Activated gamma-delta T cell treated with anti-CD3 and anti-CD28 coated beads, Interleukin-2, amount 50 U/mL, for 16 hours (primary cell): ENCODE measurements at regions not wholly inside any gene's neighbourhood (a gene's known extent, or its start where the extent isn't known, plus 50 kb on each side); places are given as distances from the start of the nearest gene placed in this dataset.
"Not testable (repeated sequence)": the region's sequence is repeated elsewhere in the genome, so short reads cannot be mapped to it uniquely, and the experiment has no call there.

ENCODE experiments used
- DNase-seq: peaks from one replicate; pipeline ENCODE4 v3.0.0-alpha.2; 2020; ENCODE audit warnings: low read depth

DNA sequence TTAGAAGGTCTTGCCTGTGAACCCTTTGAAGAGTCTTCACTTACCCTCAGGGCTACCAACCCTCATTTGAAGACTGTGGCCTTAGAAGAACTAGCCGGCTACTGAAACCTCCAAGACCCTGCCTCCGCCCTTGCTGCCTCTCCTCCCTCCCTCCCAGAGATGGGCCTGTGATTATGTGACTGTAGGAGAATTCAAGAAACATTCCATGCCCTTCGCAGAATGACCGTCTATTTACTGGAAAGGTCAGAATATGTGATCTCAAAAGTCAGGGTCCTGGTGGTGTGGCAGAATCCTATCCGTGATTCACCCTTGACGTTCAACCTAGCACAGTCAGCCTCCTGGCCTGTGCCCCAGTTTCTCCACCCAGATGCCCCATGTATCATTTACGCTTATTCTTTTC lies 109.6 kb downstream of the CTNND1 start:
- no peak for DNase-seq

DNA sequence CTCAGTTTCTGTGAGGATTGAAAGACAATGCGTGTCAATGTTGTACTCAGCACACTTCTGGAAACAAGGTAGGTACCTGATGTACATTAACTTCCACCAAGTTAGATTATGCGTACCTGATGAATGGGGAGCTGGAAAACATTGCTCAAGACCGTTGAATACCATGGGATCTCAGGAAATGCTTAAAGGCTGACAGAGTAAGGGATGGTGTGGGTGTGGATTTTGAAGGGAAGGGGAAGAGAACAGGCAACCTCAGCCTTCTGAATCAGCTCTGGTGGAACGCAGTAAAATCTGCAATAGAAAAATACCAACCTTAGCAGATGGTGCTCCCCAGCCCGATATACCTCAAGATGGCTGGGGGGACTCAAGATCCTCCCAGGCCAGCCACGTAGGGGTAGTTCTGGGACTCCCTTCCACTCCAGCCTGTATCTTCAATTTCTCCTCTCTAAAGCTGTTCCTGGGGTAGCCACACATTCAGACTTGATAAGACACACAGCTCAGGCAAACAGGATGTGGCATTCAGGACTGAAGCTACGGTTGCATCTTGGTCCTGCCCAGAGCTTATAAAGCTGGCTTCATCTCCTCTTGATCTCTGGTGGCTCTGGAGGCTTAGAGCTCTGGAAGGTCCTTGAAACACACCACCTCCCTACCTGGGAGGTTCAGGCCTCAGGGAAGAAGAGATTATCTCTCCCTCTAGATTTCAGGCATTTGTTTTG lies 111.8 kb downstream of the CTNND1 start:
- no peak for DNase-seq

DNA sequence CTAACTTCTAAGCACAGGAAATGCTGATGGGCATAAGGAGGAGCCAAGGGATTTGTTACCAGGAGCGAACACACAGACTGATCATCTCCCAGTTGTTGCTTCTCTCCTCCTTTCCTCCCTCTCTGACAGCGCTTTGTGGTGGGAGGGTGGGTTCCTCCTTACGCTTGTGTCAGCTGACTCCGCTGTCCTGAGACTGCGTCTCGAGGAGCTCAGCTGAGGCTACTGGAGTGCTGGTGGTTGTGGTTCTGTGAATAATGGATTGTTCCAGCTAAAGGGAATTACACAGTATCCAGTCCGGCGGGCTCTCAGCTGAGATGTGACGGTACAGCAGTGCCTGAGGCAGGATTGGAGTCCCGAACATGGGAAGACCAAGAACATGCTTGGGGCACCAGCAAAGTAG lies 113.4 kb downstream of the CTNND1 start:
- DNase-seq: no peak

DNA sequence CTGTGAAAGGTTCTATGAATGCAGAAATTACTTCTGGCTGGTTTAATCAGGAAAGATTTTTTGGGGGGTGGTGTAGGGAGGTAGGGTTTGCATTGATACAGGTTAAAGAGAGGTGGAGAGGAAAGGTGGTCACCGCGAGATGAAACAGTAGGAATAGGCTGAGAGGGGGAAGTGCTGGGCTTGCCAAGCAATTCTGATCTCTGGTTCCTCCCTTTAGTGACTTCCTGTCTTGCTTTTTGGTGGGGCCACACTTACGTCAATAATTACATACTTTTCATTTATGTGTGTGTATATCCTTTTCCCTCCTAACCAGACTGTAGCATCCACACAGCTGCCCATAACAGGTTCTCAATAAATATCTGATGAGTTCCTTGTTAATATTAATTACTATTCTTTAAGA lies 120.0 kb downstream of the CTNND1 start:
- DNase-seq: no peak

DNA sequence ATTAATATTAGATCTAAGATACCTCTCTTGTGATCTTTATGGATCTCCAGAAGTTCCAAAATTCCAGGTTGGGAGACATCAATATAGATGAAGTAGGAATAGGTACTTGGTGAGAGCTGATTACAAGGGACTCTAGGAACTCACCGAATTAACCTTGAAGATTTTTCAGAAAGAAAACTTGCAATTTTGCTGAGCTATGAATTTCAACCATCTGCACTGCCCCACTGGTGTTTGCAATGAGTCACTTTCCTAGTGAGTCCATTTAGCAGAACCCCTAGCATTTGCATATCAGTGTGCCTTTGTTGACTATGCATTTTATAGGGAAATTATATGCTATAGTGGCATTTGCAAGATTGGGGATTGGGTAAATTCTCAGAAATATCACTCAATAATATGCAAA lies 122.0 kb downstream of the CTNND1 start:
- DNase-seq: no peak

DNA sequence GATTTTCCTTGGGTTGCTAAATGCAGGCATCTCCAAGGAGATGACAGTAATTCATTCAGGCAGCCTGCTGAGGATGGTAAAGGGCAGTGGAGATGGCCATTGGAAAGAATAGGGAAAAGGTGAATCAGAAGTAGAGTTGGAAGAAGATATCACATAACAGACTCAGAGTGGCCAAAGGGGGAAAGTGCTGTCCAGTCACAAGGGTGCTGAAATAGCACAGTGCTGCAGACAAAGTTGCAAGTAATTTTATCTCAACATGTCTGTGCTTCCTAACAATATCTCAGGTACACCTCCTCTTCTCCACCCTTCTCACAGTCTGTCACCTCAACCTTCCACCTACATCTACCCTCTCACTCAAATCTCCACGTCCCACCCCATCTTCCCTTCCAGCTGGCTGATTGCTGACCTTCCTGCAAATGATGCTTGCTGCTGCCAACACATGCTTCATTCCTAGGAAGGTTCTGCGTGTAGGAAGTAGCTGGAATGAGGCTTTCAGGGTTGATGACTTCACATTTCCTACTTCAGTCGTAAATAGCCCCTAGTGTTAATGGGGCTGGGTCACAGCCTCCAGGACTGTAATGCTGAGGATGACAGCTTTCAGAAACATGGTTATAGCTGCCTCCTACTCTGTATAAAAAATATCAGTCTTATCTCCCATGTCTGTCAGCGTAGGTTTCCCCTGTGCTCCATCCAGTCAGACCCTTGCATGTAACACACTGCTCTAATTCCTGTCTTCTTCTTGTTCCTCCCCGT lies 123.9 kb downstream of the CTNND1 start:
- no peak for DNase-seq

DNA sequence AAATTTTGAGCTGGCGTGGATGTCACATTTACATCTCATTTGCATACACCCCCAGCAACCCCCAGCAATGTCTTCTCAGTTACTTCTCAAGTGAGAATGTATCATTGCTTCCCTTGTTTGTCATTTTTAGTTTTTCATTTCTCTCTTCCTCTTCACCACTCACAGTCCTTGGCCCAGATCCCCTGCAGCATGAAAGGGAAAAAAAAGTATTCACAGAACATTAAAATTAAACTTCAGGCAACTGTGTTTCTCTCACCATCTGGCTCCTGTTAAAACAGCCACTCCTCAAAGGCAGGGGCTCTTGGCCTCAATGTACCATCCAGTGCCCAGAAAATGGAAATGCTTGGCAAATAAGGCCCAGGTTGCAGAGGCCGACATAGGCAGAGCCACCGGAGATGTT lies 126.8 kb downstream of the CTNND1 start:
- DNase-seq: no peak

DNA sequence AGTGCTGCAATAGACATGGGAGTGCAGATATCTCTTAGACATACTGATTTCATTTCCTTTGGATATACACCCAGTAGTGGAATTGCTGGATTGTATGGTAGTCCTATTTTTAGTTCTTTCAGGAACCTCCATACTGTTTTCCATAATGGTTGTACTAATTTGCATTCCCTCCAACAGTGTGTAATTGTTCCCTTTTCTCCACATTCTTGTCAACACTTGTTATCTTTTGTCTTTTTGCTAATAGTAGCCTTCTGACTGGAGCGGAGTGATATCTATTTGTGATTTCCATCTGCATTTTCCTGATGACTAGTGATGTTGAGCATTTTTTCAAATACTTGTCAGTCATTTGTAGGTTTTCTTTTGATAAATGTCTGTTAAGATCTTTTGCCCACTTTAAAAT lies 128.9 kb downstream of the CTNND1 start:
- no peak for DNase-seq

DNA sequence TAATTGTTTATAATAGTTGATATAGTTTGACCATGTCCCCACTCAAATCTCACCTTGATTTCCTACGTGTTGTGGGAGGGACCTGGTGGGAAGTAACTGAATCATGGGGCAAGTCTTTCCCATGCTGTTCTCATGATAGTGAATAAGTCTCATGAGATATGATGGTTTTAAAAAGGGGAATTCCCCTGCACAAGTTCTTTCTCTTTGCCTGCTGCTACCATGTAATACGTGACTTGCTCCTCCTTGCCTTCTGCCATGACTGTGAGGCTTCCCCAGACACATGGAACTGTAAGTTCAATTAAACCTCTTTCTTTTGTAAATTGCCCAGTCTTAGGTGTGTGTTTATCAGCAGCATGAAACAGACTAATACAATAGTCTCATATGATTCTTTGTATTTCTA lies 130.5 kb upstream of the OR9Q1 start:
- DNase-seq: not testable (repeated sequence)

DNA sequence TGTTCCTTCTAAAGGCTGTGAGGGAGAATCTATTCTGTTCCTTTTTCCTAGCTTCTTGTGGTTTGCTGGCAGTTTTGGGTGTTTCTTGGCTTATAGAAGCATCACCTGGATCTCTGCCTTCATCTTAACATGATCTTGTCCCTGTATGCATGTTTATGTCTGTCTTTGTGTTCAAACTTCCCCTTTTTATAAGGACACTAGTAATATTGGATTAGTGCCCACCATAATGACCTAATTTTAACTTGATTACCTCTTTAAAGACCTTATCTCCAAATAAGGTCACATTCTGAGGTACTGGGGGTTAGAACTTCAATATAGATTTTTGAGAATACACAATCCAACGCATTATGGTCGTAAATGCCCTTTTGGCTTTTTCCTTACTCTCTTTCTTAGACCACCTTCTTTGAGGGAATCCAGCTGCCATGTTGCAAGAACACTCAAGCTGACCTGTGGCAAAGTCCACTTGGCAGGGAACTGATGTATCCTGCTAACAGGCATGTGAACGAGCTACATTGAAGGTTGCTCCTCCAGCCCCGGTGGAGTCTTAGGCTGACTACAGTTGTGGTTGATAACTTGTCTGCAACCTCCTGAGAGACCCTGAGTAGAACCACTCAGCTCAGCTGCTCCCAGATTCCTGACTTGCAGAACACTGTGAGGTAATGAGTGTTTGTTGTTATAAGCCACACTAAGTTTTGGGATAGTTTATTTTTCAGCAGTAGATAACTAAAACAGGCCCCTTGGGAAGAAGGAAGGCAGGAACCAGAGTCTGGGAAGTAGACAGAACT lies 127.1 kb upstream of the OR9Q1 start:
- no peak for DNase-seq

DNA sequence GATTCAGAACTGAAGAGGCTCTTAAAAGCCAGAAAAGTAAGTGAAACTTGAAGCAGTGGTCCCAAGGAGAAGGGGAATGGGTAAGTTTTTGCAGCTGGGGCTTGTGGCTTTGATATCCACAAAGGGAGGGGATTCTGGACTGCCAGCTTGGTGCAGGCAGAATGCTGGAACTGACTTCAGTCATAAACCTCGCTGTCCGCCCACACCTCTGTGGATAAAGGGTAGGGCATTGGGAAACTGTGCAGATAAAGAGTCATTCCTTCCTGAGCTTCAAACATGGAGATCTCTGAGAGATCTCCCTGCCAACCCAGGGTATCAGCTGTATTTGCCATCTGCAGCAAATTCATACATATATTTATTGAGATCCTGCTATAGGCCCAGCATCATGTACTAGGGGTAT lies 124.3 kb upstream of the OR9Q1 start:
- DNase-seq: no peak

DNA sequence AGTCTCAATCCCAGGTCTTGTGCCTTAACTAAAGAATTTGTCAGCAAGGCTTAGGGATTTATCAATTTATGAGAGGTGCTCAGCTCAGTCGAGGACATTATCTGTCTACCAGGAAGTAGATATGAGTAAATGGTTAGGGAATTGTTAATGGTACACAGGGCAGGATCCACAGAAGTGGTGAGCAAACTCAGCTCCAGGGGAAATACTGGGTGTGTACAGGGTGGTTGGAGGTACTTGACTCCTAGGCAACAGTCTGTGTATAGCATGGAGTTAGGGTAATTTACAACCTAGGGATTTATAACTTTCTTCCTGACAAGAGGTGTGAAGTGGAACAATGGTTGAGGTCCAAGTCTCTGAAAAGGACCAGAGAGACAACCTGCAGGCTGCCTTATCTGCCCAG lies 123.4 kb upstream of the OR9Q1 start:
- no peak for DNase-seq

DNA sequence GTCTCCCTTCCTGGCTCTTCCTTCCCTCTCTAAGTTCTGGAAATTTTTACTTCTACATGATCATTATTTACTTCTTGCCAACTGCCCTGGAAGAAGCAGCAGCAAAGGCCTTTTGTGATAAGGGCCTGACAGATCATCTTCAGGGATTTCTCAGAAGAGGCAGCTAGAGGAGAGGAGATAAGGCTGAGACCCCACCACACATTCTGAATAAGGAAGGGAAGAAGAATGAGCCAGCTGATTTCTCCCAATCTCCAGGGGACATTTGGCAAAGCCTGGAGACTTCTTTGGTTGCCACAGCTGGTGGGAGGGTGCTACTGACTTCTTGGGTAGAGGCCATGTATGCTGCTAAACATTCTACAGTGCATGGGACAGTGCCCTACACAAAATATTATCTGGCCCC lies 122.4 kb upstream of the OR9Q1 start:
- DNase-seq: no peak

DNA sequence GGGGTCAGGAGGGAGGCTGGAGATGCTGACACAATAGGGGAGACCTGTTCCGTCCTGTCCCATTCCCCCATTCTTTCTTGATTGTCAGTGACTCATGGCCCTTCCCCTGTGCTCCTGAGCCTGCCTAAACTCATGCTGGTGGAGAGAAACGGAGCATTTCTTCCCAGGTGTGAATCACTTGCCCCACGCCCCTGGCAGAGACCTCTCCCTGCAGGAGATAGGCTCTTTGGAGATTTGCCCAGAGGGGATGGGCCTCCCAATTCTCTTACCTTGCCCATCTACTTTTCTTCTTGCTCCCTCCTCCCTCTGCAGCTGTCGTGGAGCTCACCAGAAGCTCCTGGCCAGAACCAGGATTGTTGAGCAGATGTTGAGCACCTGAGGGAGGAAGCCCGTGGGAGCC lies 121.9 kb upstream of the OR9Q1 start:
- no peak for DNase-seq

DNA sequence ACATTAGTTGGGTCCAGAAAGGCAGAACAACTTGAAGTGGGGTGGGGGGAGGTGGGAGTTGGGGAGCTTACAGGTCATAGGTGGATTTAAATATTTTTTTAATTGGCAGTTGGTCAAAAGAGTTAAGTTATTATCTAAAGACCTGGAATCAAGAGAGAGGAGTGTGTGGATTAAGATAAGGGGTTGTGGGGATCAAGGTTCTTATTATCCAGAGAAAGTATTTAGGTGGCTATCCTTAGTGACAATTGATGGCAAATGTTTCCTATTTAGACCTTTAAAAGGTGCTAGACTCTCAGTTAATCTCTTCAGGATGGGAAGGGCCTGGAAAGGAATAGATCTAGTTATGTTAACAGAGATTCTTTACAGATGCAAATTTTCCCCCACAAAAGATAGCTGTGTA lies 120.7 kb upstream of the OR9Q1 start:
- no peak for DNase-seq

DNA sequence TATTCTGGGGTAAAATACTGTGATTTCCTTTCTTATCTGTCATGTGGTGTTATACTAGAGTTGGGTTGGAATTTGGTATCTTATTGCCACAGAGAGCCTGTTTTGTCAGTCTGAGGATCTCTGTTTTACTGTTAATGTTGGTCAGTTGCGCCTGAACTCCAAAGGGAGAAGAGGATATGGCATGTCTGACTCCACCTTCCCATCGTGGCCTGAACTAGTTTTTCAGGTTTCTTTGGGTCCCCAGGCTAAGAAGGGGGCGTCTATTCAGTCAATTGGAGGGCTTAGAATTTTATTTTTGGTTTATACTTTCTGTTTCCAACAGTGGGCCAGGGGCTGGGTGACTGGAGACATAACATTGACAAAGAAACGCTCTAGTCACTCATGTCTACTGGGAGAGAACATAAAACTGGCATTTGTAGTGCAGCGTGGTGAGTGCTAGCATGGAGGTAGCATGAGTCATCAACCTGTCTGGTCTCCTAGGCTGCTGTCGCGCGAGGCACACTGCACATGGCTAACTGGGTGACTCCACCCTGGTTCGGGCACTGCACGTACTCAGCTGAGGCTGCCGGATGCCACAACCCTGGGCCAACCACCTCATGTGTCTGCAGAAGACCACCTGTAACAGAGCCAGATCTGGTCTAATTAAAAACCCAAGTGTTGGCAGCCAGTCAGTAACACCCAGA lies 120.1 kb upstream of the OR9Q1 start:
- peak; percentile 2 for DNase-seq

DNA sequence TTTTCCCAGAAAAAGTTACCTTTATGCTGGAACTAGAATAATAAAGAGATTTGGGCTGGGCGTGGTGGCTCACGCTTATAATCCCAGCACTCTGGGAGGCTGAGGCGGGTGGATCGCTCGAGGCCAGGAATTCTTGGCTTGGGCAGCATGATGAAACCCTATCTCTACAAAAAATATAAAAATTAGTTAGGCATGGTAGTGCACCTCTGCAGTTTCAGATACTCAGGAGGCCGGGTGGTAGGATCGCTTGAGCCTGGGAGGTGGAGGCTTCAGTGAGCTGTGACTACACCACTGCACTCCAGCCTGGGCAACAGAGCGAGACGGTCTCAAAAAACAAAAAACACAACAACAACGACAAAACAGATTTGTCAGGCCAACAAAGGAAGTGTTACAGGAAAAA lies 119.3 kb upstream of the OR9Q1 start:
- no peak for DNase-seq

DNA sequence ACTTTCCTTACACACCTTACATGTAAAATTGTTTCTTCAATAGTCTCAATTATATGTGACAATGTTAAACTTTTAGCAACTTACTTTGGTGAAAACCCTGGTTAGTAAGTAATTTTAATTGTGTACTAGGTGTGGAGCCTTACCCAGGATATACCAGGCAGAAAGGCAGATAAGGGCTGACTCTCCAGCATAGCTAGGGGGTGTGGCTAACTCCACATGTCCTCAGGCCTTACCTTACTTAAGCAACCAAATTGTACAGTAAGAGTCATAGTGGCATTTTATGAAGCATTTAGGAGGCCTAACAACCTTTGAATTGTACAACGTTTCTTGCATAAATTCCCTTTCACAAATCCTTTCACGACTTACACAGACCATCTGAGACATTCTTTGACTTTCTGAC lies 118.2 kb upstream of the OR9Q1 start:
- DNase-seq: no peak

DNA sequence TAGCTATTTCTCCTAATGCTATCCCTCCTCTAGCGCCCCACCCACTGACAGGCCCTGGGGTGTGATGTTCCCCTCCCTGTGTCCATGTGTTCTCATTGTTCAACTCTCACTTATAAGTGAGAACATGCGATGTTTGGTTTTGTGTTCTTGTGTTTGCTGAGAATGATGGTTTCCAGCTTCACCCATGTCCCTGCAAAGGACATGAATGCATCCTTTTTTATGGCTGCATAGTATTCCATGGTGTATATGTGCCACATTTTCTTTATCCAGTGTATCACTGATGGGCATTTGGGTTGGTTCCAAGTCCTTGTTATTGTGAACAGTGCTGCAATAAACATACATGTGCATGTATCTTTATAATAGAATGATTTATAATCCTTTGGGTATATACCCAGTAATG lies 115.3 kb upstream of the OR9Q1 start:
- DNase-seq: not testable (repeated sequence)

DNA sequence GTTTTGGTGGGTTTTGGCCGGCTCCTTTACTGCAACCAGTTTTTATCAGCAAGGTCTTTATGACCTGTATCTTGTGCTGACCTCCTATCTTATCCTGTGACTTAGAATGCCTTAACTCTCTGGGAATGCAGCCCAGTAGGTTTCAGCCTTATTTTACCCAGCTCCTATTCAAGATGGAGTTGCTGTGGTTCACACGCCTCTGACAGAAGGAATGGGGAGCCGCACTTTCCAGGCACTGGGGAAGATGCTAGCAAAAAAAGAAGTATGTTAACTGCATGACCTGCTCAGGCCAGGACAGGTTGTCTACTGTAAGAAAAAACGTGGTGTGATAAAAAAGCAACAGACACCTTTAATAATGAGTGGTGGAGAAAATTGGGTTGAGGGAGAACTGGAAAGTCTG lies 112.2 kb upstream of the OR9Q1 start:
- not testable (repeated sequence) for DNase-seq

DNA sequence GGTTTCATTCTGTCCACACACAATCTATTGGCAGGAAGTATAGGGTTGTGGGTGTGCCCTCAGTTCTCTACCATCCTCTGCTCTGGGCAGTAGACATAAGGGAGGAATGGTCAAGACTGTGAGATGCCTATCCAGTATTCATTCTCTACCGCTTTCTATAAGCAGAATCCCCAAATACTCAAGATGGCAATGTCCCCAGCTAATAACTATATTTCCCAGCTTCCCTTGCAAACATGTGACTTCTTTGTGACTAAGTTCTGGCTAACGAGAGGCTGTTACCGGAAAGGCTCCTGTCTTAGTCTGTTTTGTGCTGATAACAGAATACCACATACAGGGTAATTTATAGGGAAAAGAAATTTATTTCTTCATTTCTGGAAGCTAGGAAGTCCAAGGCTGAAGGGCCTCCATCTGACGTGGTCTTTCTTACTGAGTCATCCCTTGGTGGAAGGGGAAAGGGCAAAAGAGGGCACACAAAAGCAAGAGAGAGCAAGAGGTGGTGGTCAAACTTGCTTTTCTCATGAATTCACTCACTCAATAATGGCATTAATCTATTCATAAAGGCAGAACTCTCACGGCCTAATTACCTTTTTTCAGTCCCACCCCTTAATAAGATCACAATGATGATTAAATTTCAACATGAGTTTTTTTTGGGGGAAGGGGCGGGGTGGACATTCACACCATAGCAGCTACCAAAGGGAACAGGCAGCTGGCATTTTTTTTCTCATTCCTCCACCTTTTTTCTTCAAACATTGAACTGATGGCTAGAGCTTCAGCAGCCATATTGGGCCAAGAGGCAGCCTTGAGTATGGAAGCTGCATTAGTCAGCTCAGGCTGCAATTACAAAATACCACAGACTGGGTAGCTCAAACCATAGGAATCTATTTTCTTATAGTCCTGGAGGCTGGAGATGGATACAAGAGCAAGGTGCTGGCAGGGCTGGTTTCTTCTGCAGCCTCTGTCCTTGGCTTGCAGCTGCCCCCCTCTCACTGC lies 109.7 kb upstream of the OR9Q1 start:
- DNase-seq: no peak
